ENCODE measurements at regions not wholly inside any gene's neighbourhood (a gene's known extent, or its start where the extent isn't known, plus 50 kb on each side); places are given as distances from the start of the nearest gene placed in this dataset.

DNA sequence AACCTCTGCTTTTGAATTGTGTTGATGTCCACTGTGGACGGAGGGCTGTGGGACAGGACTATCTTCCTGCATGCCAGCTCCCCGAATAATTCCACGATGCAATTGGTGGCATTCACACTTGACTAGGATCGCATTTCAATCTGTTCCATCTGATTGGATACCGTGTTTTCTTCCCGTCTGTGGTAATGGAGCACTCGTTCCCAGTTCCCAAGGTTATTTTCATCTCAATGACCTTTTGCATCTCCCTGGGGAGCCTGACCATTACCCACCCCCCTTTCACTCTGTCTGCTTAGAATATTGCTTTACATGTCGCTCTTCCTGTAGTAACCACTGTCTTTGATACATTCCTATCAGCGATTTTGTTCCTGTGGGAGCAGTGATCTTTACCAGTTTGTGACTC lies 402.2 kb upstream of the WWC1 start:
- DNase-seq: no peak

DNA sequence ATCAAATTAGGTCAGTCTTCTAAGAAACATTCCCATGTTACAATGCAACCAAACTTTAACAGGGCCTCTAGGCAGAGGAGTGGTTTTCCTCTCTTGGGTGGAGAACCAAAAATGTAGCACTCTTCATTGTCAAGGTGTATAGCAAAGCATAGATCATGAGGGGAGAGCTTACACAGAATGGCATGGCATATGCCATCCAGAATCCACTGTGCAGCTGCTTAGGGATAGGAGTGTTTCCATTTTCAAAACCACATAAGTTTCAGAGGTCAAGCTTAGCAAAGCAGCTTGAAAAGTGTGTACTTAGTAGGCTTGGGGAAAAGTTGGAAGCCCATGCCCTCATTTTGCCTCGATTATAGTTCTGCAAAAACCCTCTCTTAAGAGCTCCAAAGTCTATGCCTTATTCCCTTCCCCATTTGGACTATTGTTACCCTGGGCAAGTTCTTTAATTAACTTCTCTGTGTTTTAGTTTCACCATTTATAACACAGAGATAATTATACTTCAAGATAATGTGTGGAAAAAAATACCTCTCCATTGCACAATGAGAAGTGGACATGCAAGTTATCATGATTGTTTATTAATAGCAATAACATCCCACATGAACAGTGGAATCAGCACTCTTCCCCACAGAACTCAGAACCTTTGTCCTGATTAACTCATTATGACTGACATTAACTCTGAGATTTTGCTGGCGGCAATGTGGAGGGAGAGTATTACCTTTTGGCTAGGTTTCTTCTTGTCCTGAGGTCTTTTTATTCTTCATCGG lies 398.9 kb upstream of the WWC1 start:
- DNase-seq: no peak

DNA sequence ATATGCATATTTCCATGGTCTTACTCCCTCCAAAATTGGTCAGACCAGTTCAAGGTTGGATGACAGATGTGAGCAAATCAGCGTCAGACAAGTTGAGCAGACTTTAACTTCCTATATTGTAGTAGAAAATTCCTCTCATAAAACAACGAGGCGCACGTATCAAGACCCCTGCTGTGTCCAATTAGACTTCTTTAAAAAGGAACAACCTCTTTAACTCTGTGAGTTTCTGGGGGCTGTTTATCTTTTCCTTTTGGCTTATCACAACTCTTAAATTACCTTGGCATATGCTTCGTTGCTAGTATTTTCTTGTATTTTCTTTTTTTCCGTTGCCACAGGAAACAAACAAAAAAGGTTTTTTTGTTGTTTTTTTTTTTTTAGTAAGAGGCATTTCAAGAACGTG lies 398.2 kb upstream of the WWC1 start:
- DNase-seq: no peak

DNA sequence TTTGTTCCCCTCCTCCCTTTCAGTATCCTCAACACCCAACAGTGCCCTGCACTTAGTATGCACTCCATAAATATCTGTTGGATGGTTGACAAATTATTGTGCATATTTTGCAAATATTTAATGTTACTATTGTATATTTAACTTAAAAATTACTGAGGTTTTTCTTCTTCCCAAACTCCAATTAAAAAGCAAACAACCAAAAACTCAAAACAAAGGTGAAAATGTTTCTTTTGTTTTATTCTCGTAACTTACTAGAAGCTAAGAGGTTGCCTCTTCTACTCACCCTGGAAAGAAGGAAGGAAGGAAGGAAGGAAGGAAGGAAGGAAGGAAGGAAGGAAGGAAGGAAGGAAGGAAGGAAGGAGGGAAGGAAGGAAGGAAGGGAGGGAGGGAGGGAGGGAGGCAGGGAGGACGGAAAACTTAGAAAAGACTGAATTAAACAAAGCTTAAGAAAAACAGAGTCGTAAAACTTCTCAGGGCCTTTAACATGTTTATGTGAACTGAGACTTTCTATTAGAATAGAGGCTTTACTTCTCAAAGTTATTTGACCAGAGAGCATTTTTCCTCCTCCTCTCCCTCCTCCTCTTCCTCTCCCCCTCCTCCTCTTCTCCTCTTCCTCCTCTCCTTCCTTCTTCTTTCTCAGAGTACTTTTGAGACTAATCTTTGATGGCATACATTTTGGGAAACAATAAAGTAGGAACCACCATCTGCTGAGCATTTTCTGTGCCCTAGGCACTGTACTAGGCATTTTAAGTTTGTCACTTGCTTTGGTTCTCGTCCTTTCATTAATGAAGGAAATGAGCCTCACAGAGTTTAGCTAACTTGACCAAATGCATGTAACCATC lies 396.6 kb upstream of the WWC1 start:
- no peak for DNase-seq

DNA sequence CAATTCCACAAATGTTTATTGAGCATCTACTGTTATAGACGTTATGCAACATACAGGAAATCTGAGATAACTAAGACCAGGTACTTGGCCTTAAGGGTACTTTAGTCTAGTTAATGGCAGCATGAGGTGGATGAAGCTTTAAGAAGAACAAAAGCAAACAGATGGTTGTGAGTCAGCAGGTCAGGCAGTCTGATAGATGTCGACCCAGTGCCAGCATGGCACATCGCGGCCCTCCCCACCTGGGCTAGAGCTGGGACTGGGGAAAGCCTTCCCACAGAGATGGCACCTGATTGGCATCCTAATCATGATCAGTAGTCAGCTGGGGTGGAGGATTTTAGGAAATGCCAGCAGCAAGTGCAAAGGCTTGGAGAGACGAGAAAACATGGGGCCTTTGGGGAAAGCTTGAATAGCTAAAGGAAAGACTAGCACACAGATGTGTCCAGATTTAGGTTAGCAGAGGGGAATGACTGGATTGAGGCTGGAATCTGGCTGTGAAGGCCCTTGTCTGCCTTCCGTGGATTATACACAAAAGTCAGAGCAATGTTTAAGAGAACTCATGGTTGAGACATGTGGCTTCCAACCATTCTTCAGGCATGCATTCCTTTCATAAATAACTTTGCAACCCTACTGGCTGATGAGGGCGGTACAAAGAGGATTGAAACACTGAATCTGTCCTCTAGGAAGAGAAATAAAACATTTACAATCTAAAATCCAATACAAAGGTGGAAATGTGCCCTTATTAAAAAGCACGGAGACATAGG lies 395.4 kb upstream of the WWC1 start:
- DNase-seq: no peak

DNA sequence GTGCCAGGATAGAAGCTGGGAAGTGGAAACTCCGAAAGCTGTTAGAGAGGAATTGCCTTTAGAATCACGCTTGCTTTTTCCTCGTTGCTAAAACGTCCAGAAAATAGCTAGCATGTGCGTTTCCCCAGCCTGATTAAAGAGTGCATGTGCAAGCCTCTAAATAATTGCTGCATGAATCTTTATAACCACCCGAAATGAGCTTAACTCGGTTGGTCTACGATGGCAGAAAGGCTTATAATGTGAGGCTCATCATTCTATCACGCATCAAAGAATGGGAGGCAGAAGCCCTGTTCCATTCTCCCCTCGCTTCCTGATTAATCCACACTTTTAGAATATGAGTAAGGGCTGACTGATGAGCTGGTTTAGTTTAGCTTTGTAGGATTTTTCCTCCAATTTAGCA lies 394.6 kb upstream of the WWC1 start:
- no peak for DNase-seq

DNA sequence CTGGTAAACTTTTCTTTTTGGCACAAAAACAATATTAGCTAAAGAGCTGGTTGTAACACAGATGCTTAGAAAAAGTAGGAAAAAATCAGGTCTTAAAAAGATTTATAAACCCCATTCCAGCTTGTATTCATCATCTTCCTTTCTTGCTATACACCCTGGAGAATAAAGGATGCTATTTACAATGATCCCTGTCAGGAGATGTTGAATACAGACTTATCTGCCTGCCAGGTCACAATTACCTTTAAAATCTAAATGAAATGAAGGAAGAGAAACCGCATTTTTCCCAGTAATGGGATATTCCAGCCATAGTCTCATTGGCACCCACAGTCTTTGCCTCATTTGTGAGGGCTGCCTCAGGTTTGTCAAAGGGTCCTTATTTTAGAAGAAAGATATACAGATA lies 394.1 kb upstream of the WWC1 start:
- DNase-seq: no peak

DNA sequence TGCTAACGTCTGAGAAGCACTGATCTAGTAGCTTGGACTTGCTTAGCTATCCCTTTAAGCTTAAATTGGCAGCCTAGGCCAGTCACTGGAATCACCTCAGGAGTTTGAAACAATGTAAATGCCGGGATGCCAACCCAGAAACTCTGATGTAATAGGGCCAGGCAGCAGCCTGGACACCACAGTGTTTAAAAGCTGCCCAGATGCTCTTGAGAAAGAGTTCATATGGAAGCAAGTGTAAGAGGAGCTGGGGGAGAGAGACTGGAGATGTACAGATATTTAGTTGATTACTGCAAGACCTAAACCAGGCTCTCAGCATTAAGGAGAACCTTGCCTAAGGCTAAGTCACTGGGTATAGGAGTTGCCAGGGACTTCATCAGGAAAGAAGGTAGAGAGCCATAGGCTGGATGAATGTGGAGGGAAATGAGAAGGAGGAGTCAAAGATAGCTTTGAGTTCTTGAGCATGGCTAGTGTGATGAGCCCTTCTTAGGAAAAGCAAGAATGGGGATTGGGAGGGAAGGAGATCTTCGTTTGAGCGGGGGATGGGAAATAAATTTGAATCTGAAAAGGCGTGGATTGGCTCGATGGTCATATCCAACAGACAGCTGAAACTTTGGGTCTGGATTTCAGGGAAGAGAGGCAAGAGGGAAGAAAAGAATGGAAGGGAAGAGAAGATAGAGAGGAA lies 392.9 kb upstream of the WWC1 start:
- no peak for DNase-seq

DNA sequence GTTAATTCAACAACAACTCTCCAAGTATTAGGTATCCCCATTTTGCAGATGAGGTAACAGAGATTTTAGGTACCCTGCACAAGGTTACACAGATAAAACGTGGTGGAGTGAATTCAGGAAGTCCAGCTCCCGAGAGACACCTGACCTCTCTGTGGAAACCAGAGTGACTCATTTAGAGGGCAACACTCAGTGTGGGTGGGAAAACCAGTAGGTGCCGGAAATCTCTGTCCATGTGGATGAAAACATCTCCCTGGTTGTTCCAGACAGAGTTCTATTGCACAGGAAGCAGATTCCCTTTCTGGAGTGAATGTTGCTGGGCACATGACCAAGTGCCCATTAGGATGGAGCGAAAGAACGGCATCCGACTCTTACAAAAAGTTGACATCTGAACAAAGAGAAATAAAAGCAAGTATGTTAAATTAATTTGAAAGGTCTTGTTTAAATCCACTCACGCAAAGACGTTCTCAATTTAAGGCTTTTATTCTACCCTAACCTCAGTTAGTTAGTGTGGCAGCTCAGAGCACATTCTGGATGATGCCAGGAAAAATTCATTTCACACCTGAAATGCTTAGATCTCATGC lies 391.9 kb upstream of the WWC1 start:
- DNase-seq: no peak

DNA sequence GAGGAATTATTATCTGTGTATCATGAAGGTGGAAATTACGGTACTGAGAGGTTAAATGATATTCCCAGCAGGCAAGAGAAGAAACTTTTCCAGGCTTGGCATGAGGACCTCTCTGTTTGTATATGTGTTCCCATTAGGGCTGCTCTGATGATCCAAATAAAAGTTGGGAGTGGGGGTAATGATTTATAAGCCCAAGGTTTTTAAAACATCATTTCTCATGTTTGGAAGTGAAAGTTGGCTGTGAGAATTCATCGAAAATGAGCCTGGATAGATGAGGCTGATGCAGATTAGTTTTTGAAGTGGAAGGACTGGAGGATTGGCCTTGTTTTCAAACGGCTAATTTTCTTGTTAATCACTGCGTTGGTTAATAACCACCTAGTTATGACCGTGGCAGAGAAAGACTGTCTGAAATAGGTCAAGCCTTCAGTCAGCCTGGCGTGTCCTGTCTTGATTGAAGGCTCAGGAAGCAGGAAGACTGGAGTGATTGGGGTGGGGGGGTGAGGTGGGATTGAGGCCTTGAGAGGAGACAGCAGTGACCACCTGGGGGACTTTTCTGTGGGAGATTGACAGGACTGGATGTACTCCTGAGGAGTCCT lies 391.0 kb upstream of the WWC1 start:
- DNase-seq: no peak

DNA sequence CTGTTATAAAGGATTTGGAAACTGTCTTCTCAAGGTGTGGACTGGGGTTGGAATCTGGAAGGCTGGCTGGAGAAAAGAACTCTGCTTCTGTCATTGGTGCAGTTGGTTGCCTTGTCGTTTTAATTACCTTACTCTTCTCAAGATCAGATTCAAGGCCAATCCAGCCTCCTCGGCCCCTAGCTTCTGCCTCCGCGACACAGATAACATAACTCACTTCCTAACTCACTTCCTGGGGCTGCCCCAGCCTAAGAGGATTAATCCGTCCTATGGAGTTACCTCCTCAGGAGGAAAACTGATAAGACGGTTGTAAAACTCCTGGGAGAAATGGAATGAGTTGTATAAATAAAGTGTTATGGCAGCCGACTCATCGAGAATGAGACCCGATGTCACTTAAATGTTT lies 389.1 kb upstream of the WWC1 start:
- no peak for DNase-seq

DNA sequence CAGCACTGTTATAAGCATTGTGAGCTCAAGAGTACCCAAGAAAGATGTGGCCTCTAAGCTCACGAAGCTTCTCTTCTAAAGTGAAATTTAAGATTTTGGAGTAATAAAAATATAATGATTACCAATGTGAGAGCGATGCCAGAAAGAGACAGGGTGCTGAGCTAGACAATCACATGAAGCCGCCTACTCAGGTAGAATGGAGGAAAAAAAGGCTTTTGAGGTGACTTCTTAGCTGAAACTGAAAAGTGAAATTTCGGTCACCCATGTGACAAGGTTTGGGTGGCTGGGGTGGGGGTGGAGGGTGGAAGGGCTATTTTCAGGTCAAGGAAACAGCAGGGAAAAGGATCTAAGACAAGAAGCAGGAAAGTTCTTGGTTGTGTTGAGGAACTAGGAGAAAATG lies 388.2 kb upstream of the WWC1 start:
- DNase-seq: no peak

DNA sequence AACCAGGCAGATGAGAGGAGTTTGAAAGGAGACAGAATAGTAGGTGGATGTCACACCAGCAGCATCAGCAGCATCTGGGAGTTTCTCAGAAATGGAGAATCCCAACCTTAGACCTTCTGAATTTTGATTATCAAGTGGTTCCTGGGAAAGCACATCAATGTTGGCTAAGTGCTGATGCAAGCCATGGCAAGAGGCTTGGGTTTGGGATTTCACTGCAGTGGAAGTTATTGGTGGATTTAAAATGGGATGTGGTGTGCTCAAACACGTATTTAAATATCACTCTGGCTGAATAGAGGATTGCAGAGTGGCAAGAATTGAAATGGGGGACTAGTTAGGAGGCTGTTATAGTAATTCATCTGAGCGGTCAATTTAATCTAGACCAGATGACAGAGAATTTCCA lies 387.8 kb upstream of the WWC1 start:
- no peak for DNase-seq

DNA sequence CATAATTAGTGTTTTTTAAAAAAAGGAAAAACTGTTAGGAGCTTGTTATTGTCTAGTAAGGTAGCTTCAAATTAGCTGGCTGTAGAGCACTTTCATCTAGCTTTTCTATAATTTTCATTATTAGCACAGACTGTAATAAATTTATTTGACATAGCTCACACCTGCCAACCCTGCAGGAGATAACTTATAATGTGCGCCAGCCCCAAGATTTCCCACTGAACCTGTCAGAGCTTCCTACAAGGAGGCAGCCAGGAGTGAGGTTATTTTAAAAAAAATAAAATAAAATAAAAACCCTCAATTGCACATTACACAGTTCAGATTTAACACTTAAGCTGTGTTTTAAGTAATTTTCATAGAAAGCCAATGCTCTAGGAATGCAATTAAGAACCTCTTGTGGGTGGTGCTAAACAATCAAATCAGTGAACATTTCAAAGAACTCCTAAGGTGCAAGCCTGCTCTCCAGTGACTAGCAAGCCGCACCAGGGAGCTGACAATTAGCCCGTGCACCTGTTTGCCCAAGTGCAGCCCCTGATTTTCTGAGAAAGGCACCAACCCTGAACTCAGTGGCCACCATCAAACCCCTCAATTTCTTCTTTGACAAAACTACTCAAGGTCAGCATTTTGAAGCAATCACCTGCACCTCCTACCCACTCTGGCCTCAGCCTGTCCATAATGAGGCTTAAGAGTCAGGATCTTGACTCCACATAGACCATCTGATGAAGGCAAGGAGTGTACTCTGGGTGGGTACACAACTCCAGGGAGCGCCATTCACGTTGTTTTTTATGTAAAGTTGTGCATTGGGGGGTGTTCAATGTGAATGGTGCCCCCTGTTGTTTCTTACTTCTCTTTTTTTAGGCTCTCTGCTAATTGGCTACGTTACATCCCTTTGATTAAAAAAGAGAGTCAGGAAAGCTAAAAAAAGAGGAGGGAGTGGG lies 385.3 kb upstream of the WWC1 start:
- DNase-seq: no peak

DNA sequence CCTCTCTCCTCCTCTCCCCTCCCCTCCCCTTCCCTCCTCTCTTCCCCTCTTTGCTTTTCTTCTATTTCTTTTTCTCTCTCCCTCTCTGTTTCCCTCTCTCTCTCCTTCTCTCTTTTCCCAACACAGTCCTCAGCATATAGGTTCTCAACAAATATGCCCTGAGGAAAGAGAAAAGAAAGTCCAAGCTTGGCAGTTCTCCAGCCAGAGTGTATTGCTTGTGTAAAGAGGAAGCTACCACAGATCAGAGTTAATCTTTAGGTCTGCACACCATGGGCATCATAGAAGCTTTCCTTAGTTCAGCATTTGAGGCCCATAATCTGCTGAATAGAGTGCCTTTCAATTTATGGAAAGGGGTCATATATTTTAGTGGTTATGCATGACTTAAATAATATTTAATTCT lies 382.8 kb upstream of the WWC1 start:
- no peak for DNase-seq

DNA sequence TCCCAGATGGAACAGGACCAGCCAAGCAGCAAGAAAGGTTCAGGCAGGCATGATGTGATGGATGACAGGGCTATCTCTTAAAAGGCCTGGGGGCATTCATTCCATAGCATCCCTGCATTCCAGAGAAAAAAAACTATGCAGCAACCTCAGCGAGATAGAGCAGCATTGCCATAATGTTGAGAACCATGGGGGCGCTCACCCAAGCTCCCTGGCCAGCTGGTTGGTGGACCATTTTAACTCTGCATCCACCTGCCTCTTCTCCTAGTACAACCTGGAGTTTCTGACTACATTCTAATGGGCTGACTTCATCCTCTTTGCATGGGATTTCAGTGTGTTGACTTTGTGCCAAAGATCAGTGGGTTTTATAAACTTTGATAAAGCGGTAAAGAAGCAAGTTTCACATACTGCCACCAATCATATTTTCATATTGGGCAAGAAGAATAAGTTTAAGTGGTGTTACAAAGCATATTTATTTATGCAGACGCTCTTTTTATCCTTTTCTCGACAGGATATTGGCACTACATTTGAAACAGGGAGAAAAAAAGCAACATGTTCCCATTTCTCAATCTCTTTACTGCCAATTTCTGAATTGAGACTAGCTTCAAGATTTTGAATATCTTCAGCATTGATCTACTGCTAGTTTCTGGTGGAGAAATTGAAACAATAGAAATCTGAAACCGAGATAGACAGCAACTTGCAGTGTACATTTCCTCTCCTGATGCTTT lies 378.3 kb upstream of the WWC1 start:
- DNase-seq: no peak

DNA sequence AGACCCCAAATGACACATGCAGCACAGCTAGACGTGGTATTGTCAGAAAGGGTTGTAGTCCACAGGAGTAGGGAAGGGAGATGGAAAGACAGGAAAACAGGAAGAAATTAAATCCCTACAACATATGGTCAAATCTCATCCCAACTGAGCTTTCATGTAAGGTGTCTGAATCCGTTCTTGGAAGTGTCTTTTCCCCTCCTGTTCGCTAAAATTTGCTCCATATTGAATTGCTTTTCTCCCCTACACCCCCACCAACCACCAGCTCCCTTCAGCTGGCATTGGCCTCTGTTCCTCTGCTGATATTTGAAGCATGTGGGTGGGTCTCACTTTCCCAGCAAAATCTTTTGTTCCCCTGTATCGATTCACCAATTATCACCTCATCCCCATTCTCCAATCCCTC lies 376.2 kb upstream of the WWC1 start:
- no peak for DNase-seq

DNA sequence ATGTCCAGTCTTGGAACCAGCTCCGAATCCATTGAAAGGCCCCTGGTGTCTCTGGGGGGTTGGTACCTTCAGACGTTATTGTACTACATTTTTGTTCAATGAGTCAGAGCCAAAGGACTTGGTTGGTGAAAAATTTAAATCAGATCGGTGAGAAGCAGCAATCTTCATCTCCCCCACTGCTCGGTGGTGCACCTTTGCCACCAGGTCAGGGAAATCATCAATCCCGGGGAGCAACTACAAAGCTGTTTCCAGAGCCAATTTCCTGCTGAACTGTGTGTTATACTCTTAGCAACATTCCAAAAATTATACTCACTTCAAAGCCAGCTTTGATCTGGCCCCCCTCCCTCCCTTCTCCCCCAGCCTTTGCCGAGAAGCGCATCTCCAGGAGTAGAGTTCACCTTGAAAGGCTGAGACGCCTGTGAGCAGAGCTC lies 375.2 kb upstream of the WWC1 start:
- no peak for DNase-seq

DNA sequence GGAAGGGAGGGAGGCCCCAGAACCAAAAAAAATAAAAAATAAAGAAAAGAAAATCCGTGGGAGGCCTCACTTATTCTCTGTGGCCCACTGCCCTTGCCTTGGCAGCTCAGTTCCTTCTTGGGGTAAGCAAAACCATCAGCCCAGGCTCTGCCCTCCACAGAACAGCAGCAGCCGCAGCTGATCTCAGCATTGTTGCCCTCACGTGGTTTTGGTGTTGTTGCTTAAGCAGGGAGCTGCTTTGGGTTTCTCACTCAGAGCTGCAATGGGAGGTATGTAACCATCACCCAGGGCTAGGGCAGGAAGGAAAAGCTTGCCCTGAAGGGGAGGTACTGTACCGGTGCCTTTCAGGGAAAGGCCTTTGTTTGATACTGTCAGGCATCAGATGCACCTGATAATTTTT lies 374.7 kb upstream of the WWC1 start:
- DNase-seq: no peak

DNA sequence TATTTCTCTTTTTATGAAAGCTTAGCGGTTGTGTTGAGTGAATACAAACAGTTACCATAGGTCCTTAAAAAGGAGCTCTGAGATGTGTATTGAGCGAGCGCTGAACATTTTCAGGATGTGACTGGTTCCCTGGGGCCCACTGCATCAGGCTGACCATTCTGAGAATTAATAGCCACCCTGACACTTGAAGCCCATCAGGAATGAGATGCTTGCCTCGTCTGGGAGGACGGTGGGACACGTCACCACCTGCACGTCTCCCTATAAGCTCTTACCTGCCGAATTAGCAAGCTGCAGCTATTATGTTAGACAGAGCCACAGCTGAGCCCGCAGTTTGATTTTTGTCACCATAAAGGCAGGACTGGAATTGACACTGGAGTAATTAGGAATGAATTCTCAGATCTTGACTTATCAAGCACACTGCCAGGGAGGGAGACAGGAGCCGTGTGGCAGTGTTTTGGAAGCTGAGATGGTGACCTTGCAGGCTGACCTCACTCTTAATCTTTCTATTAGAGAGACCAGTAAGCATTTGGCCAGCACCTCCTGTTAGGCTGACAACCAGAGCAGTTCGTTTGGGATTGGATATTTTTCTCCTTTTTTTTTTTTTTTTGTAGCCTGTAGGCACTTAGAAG lies 373.1 kb upstream of the WWC1 start:
- no peak for DNase-seq

Measured in activated CD4-positive, alpha-beta T cell treated with anti-CD3 and anti-CD28 coated beads, Interleukin-10, Interleukin-2, amounts not matched to agents 100 ng/mL and 50 ng/mL, durations not matched to agents 16 hours and 8 hours (primary cell).